Fibroblast of mammary gland (primary cell): ENCODE measurements at regions not wholly inside any gene's neighbourhood (a gene's known extent, or its start where the extent isn't known, plus 50 kb on each side); places are given as distances from the start of the nearest gene placed in this dataset.

Experiments
- DNase-seq: peaks from one replicate; pipeline ENCODE4 v3.0.0-alpha.2; 2010; ENCODE audit warnings: low read depth
- H3K4me3 ChIP-seq: 2 replicates; pipeline ENCODE4 v1.5.1; 2011; ENCODE audit warnings: low read depth, mild to moderate bottlenecking, low read length, moderate library complexity; ENCODE audit not compliant: control insufficient read depth
- TF ChIP-seq, protein P1 (sequence below): conservative IDR thresholded peaks from 2 replicates; pipeline ENCODE4 v1.5.1; 2011; ENCODE audit warnings: low read depth, low read length, inconsistent platforms; ENCODE audit not compliant: control insufficient read depth, insufficient read depth

GRCh38 chr3:22980346-22980745 is 222.8 kb upstream of the UBE2E2 start:
- TF ChIP-seq, protein P1, sequence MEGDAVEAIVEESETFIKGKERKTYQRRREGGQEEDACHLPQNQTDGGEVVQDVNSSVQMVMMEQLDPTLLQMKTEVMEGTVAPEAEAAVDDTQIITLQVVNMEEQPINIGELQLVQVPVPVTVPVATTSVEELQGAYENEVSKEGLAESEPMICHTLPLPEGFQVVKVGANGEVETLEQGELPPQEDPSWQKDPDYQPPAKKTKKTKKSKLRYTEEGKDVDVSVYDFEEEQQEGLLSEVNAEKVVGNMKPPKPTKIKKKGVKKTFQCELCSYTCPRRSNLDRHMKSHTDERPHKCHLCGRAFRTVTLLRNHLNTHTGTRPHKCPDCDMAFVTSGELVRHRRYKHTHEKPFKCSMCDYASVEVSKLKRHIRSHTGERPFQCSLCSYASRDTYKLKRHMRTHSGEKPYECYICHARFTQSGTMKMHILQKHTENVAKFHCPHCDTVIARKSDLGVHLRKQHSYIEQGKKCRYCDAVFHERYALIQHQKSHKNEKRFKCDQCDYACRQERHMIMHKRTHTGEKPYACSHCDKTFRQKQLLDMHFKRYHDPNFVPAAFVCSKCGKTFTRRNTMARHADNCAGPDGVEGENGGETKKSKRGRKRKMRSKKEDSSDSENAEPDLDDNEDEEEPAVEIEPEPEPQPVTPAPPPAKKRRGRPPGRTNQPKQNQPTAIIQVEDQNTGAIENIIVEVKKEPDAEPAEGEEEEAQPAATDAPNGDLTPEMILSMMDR: no peak
- no peak for DNase-seq
- H3K4me3 ChIP-seq: no peak overlapping the region

DNA sequence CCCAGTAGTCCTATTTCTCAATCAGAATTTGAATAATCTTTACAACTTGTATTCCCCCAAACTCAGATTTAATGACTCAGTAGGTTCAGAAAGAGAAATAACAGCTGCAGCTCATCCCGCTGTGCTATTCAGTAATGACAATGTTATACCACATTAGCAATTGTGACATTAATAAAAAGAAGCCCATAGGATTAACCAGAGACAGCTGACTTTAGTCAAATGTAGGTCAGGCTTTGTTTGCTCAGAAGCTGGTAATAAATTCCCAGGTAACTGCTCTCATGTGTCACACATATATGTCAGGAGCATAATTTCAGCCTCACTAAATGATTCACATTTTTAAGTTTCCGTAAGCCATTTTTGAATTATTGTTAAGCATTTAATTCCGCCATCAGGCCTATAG is 222.0 kb upstream of the UBE2E2 start:
- no peak for DNase-seq
- TF ChIP-seq, protein P1: no peak
- no peak overlapping the region for H3K4me3 ChIP-seq

- TF ChIP-seq, protein P1: no peak
- DNase-seq: no peak
- no peak overlapping the region for H3K4me3 ChIP-seq
These were observed 221.3 kb upstream of the UBE2E2 start for GRCh38 chr3:22981861-22982260.

DNA sequence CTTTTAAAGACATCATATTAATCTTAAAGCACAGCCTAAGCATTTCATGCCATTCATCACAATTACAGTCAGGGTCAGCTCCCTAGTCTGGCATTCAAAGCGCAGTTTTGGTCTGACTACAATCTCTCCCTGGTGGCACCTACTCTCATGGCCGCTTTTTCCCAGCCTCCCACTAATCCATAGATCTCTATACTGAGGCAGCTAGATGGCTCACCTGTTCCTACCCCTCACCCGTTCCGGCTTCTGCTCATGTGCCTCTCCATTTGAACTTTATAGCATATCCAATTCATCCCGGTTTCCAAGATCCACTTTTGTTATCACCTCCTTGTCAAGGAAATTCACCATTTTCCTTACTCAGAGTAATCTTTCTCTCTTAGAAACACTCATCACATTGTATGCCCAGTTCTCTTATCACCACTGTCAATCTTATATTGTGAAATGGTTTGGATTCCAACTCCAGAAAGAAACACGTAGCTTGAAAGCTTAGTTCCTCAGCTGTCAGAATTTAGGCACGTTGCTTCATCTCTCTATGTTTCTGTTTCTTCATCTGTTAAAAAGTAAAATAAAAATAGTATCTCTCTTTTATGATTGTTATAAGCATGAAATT is 220.0 kb upstream of the UBE2E2 start:
- no peak for DNase-seq
- TF ChIP-seq, protein P1: no peak

DNA sequence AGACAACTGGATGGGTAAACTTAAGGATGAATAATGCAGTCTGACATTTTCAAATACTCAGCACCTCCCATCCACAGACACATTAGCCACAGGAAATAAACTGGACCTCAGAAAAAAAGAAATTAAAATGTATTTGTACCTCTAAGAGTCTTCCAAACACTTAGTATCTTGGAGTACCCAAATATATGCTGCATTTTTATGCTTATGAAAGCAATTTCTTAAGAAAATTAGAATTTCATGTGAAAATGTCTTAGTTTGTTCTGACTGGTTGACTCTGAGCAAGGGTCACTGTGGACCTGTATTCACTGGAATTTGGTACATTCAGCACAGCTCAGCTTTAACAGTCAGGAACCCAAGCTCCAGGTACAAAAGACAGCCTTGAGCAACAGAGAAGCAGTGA is 216.2 kb upstream of the UBE2E2 start:
- DNase-seq: no peak
- no peak overlapping the region for H3K4me3 ChIP-seq
- TF ChIP-seq, protein P1: no peak

More for the DNA sequence above, 220.0 kb upstream of the UBE2E2 start:
- H3K4me3 ChIP-seq: no peak overlapping the region

- DNase-seq: no peak
These were observed 214.6 kb upstream of the UBE2E2 start for GRCh38 chr3:22988566-22988965.

More at GRCh38 chr3:22988566-22988965, 214.6 kb upstream of the UBE2E2 start:
- no peak overlapping the region for H3K4me3 ChIP-seq
- TF ChIP-seq, protein P1: no peak
